ENCODE measurements at regions not wholly inside any gene's neighbourhood (a gene's known extent, or its start where the extent isn't known, plus 50 kb on each side); places are given as distances from the start of the nearest gene placed in this dataset.

- DNase-seq (ENCODE audit: low read depth in 2 of 3, low spot score in 2 of 3), result no peak
Measured at GRCh38 chr5:174852143-174852542, 127.8 kb downstream of the MSX2 start.

GRCh38 chr5:174850565-174851169 is 126.3 kb downstream of the MSX2 start:
- DNase-seq (ENCODE audit: low read depth in 2 of 3, low spot score in 2 of 3), result no peak

- DNase-seq (ENCODE audit: low read depth in 2 of 3, low spot score in 2 of 3), result no peak
Measured at GRCh38 chr5:174849426-174849825, 125.0 kb downstream of the MSX2 start.

- DNase-seq (ENCODE audit: low read depth in 2 of 3, low spot score in 2 of 3), result no peak
Measured at GRCh38 chr5:174844971-174845370, 120.6 kb downstream of the MSX2 start.

GRCh38 chr5:174843263-174844250 is 119.2 kb downstream of the MSX2 start:
- DNase-seq (ENCODE audit: low read depth in 2 of 3, low spot score in 2 of 3), result no peak

- DNase-seq (ENCODE audit: low read depth in 2 of 3, low spot score in 2 of 3), result no peak
Measured at GRCh38 chr5:174840435-174840834, 116.1 kb downstream of the MSX2 start.

- DNase-seq (ENCODE audit: low read depth in 2 of 3, low spot score in 2 of 3), result no peak
Measured at GRCh38 chr5:174839196-174839595, 114.8 kb downstream of the MSX2 start.

- no peak for DNase-seq (ENCODE audit: low read depth in 2 of 3, low spot score in 2 of 3)
Measured at GRCh38 chr5:174837919-174838902, 113.8 kb downstream of the MSX2 start.

GRCh38 chr5:174834081-174834480 is 109.7 kb downstream of the MSX2 start:
- DNase-seq (ENCODE audit: low read depth in 2 of 3, low spot score in 2 of 3), result no peak

GRCh38 chr5:174832811-174833210 is 108.4 kb downstream of the MSX2 start:
- DNase-seq (ENCODE audit: low read depth in 2 of 3, low spot score in 2 of 3), result no peak

GRCh38 chr5:174832025-174832424 is 107.6 kb downstream of the MSX2 start:
- DNase-seq (ENCODE audit: low read depth in 2 of 3, low spot score in 2 of 3), result no peak

GRCh38 chr5:174831031-174831660 is 106.8 kb downstream of the MSX2 start:
- DNase-seq (ENCODE audit: low read depth in 2 of 3, low spot score in 2 of 3), result no peak

- no peak for DNase-seq (ENCODE audit: low read depth in 2 of 3, low spot score in 2 of 3)
Measured at GRCh38 chr5:174829511-174829864, 105.1 kb downstream of the MSX2 start.

GRCh38 chr5:174828804-174829510 is 104.6 kb downstream of the MSX2 start:
- DNase-seq (ENCODE audit: low read depth in 2 of 3, low spot score in 2 of 3), result no peak

GRCh38 chr5:174827558-174827957 is 103.2 kb downstream of the MSX2 start:
- no peak for DNase-seq (ENCODE audit: low read depth in 2 of 3, low spot score in 2 of 3)

GRCh38 chr5:174825587-174825986 is 101.2 kb downstream of the MSX2 start:
- DNase-seq (ENCODE audit: low read depth in 2 of 3, low spot score in 2 of 3), result no peak

GRCh38 chr5:174818430-174818829 is 94.0 kb downstream of the MSX2 start:
- DNase-seq (ENCODE audit: low read depth in 2 of 3, low spot score in 2 of 3), result no peak

- no peak for DNase-seq (ENCODE audit: low read depth in 2 of 3, low spot score in 2 of 3)
Measured at GRCh38 chr5:174817610-174818009, 93.2 kb downstream of the MSX2 start.

GRCh38 chr5:174816858-174817257 is 92.5 kb downstream of the MSX2 start:
- no peak for DNase-seq (ENCODE audit: low read depth in 2 of 3, low spot score in 2 of 3)

GRCh38 chr5:174811438-174811837 is 87.1 kb downstream of the MSX2 start:
- DNase-seq (ENCODE audit: low read depth in 2 of 3, low spot score in 2 of 3), result no peak

All from hematopoietic multipotent progenitor cell (in vitro differentiated cells).